HL-60 (cell line): ENCODE measurements at regions not wholly inside any gene's neighbourhood (a gene's known extent, or its start where the extent isn't known, plus 50 kb on each side); places are given as distances from the start of the nearest gene placed in this dataset.

ENCODE experiments used
- DNase-seq, 2 experiments: peaks; one replicate each; pipeline ENCODE4 v3.0.0-alpha.2; 2010 to 2020; ENCODE audit warnings: low read depth in 1 of 2, low spot score in 1 of 2
- H3K27ac ChIP-seq: fragments of 250-450 bp; sonication (Bioruptor Pico); replicated peaks from 2 replicates; pipeline ENCODE4 v1.5.1; 2020; ENCODE audit warnings: mild to moderate bottlenecking, moderate library complexity
- H3K27me3 ChIP-seq: fragments of 250-450 bp; sonication (Bioruptor Pico); 2 replicates; pipeline ENCODE4 v1.5.1; 2021; ENCODE audit warnings: mild to moderate bottlenecking, moderate library complexity; ENCODE audit not compliant: insufficient read depth, poor library complexity, severe bottlenecking
- H3K4me3 ChIP-seq: replicated peaks from 2 replicates; pipeline ENCODE4 v1.5.1; 2011; ENCODE audit warnings: mild to moderate bottlenecking, control low read depth, low read length; ENCODE audit not compliant: insufficient read depth
- GABPA ChIP-seq: IDR thresholded peaks from 2 replicates; pipeline ENCODE4 v1.6.1; 2012; ENCODE audit warnings: low read depth
- POLR2AphosphoS5 ChIP-seq: IDR thresholded peaks from 2 replicates; pipeline ENCODE4 v1.6.1; 2012; ENCODE audit warnings: low read depth
- SPI1 ChIP-seq: IDR thresholded peaks from 2 replicates; pipeline ENCODE4 v1.6.1; 2012; ENCODE audit warnings: low read depth, mild to moderate bottlenecking, borderline replicate concordance
- TF ChIP-seq, protein P1 (sequence below): IDR thresholded peaks from one replicate; pipeline ENCODE4 v1.5.1; 2011; ENCODE audit warnings: low read length, control low read depth, inconsistent platforms; ENCODE audit not compliant: insufficient read depth
- TF ChIP-seq, protein P2 (sequence below): IDR thresholded peaks from 2 replicates; pipeline ENCODE4 v1.6.1; 2012; ENCODE audit warnings: low read depth; ENCODE audit not compliant: insufficient replicate concordance

DNA sequence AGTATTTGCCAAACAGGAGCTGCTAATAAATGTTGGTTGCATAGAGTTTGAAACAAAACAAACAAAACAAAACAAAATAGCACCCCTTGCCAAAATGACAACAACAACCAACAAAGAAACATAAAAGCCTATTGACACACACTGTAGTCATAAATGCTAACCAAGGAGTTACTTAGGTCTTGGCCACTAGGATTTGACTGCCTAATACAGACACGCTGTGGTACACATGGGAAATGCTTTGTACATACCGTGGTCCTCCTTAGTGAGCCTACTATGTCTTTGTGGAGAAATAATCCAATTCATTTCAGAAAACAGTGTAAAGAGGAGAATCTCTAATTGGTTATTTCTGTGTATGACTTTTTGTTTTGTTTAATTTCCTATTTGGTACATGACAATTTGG lies 53.2 kb upstream of the MTPN start:
- TF ChIP-seq GABPA (no peak), POLR2AphosphoS5 (no peak), SPI1 (no peak)
- TF ChIP-seq, protein P1, sequence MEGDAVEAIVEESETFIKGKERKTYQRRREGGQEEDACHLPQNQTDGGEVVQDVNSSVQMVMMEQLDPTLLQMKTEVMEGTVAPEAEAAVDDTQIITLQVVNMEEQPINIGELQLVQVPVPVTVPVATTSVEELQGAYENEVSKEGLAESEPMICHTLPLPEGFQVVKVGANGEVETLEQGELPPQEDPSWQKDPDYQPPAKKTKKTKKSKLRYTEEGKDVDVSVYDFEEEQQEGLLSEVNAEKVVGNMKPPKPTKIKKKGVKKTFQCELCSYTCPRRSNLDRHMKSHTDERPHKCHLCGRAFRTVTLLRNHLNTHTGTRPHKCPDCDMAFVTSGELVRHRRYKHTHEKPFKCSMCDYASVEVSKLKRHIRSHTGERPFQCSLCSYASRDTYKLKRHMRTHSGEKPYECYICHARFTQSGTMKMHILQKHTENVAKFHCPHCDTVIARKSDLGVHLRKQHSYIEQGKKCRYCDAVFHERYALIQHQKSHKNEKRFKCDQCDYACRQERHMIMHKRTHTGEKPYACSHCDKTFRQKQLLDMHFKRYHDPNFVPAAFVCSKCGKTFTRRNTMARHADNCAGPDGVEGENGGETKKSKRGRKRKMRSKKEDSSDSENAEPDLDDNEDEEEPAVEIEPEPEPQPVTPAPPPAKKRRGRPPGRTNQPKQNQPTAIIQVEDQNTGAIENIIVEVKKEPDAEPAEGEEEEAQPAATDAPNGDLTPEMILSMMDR = no peak
- TF ChIP-seq, protein P2, sequence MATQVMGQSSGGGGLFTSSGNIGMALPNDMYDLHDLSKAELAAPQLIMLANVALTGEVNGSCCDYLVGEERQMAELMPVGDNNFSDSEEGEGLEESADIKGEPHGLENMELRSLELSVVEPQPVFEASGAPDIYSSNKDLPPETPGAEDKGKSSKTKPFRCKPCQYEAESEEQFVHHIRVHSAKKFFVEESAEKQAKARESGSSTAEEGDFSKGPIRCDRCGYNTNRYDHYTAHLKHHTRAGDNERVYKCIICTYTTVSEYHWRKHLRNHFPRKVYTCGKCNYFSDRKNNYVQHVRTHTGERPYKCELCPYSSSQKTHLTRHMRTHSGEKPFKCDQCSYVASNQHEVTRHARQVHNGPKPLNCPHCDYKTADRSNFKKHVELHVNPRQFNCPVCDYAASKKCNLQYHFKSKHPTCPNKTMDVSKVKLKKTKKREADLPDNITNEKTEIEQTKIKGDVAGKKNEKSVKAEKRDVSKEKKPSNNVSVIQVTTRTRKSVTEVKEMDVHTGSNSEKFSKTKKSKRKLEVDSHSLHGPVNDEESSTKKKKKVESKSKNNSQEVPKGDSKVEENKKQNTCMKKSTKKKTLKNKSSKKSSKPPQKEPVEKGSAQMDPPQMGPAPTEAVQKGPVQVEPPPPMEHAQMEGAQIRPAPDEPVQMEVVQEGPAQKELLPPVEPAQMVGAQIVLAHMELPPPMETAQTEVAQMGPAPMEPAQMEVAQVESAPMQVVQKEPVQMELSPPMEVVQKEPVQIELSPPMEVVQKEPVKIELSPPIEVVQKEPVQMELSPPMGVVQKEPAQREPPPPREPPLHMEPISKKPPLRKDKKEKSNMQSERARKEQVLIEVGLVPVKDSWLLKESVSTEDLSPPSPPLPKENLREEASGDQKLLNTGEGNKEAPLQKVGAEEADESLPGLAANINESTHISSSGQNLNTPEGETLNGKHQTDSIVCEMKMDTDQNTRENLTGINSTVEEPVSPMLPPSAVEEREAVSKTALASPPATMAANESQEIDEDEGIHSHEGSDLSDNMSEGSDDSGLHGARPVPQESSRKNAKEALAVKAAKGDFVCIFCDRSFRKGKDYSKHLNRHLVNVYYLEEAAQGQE = no peak
- no peak for DNase-seq
- no peak overlapping the region for H3K4me3 ChIP-seq
- no peak overlapping the region for H3K27ac ChIP-seq
- peaks cover 2% of the 10 kb centered on the region for H3K27me3 ChIP-seq

DNA sequence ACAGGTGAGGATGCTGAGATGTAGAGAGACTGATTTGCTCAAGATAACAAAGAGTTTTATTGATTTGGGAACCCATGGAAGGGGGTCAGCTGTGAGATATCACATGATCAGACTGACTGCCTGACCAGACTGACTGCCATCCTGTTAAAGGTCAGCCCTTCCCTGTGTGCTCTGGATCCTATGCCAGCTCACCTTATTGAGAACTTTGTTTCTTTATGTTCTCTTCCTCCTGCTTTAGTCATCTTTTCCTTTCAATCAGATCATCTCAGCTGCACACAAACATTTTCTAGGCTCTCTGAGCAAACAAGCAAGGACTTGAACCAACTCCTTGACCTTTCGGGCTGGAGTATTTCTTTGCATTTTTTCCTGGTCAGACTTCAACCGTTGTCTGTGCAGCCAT lies 50.0 kb upstream of the MTPN start:
- Histone ChIP-seq H3K27me3 (peaks cover 2% of the 10 kb centered on the region), H3K4me3 (no peak overlapping the region), H3K27ac (no peak overlapping the region)
- TF ChIP-seq GABPA (no peak), SPI1 (no peak), POLR2AphosphoS5 (no peak)
- TF ChIP-seq, protein P1 = no peak
- TF ChIP-seq, protein P2 = no peak
- no peak for DNase-seq
